ENCODE measurements at regions not wholly inside any gene's neighbourhood (a gene's known extent, or its start where the extent isn't known, plus 50 kb on each side); places are given as distances from the start of the nearest gene placed in this dataset.
A peak's percentile ranks its signal among the peaks of the same experiment; 100 is the strongest.

DNA sequence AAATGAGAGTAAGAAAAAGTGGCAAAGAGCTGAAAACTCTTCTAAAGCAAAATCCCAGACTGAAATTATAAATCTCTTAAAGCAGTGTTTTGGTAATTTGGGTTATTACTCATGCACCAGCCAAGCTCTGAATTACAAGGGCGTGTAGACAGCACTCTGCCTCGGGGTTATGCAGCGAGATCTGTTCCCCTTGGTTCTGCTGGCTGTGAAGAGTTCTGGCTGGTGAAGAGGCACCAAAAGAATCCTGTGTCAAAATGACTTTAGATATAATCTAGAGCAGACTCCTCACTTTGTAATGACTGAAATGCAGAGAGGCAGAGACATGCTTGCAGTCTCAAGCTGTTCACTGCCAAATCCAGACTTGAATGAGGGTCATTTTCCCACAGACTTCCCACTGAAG is 461.8 kb upstream of the CXADR start:
- no peak overlapping the region for H3K4me3 Mint-ChIP-seq

DNA sequence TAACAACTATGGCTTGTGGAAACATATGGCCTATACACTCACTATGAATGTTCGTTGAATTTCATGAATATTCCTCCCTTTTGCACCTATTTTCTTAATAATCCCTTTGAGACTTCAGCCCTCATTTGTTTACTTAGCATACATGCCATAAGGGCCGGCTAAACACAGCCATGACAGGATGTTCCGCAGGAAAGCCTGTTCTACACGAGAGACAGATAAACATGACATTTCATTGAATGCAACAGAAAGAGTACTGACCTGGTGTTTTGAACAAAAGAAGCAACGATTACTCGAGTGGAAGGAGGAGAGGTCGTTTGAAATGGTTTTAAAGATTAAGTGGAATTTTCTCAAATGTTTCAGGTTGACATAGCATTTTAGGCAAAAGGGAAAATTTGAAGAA is 459.5 kb upstream of the CXADR start:
- no peak overlapping the region for H3K27ac Mint-ChIP-seq
- no peak overlapping the region for H3K4me3 Mint-ChIP-seq
- no peaks in the 10 kb centered on the region for H3K36me3 Mint-ChIP-seq
- peaks cover 7% of the 10 kb centered on the region for H3K9me3 Mint-ChIP-seq
- no peaks in the 10 kb centered on the region for H3K27me3 Mint-ChIP-seq (ENCODE audit: low read depth)
- no peak for DNase-seq (ENCODE audit: low spot score in 2 of 2, unreplicated experiment in 2 of 2)
- TF ChIP-seq, protein P1, sequence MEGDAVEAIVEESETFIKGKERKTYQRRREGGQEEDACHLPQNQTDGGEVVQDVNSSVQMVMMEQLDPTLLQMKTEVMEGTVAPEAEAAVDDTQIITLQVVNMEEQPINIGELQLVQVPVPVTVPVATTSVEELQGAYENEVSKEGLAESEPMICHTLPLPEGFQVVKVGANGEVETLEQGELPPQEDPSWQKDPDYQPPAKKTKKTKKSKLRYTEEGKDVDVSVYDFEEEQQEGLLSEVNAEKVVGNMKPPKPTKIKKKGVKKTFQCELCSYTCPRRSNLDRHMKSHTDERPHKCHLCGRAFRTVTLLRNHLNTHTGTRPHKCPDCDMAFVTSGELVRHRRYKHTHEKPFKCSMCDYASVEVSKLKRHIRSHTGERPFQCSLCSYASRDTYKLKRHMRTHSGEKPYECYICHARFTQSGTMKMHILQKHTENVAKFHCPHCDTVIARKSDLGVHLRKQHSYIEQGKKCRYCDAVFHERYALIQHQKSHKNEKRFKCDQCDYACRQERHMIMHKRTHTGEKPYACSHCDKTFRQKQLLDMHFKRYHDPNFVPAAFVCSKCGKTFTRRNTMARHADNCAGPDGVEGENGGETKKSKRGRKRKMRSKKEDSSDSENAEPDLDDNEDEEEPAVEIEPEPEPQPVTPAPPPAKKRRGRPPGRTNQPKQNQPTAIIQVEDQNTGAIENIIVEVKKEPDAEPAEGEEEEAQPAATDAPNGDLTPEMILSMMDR (IDR thresholded peaks at IDR 0.05; ENCODE audit: unreplicated experiment): no peak
- H3K4me1 Mint-ChIP-seq: peaks cover 31% of the 10 kb centered on the region

More for the DNA sequence above, 461.8 kb upstream of the CXADR start:
- no peak for DNase-seq (ENCODE audit: low spot score in 2 of 2, unreplicated experiment in 2 of 2)
- Mint-ChIP-seq H3K27ac (peak overlapping the region; percentile 43), H3K36me3 (peaks cover 2% of the 10 kb centered on the region), H3K9me3 (peaks cover 11% of the 10 kb centered on the region), H3K27me3 (ENCODE audit: low read depth) (no peaks in the 10 kb centered on the region), H3K4me1 (peaks cover 31% of the 10 kb centered on the region)
- TF ChIP-seq, protein P1 (IDR thresholded peaks at IDR 0.05; ENCODE audit: unreplicated experiment): no peak

GRCh38 chr21:17059936-17060335 is 452.9 kb upstream of the CXADR start:
- H3K36me3 Mint-ChIP-seq: no peaks in the 10 kb centered on the region
- no peak for DNase-seq (ENCODE audit: low spot score in 2 of 2, unreplicated experiment in 2 of 2)
- H3K4me1 Mint-ChIP-seq: peaks cover 1% of the 10 kb centered on the region
- TF ChIP-seq, protein P1 (IDR thresholded peaks at IDR 0.05; ENCODE audit: unreplicated experiment): no peak
- H3K4me3 Mint-ChIP-seq: no peak overlapping the region
- no peaks in the 10 kb centered on the region for H3K27me3 Mint-ChIP-seq (ENCODE audit: low read depth)
- H3K9me3 Mint-ChIP-seq: peaks cover 14% of the 10 kb centered on the region
- no peak overlapping the region for H3K27ac Mint-ChIP-seq

GRCh38 chr21:17066006-17066405 is 446.8 kb upstream of the CXADR start:
- no peaks in the 10 kb centered on the region for H3K36me3 Mint-ChIP-seq
- DNase-seq (ENCODE audit: low spot score in 2 of 2, unreplicated experiment in 2 of 2): no peak
- no peak overlapping the region for H3K27ac Mint-ChIP-seq
- H3K4me3 Mint-ChIP-seq: no peak overlapping the region
- H3K4me1 Mint-ChIP-seq: no peaks in the 10 kb centered on the region
- H3K27me3 Mint-ChIP-seq (ENCODE audit: low read depth): no peaks in the 10 kb centered on the region
- H3K9me3 Mint-ChIP-seq: peaks cover 7% of the 10 kb centered on the region
- TF ChIP-seq, protein P1 (IDR thresholded peaks at IDR 0.05; ENCODE audit: unreplicated experiment): no peak

DNA sequence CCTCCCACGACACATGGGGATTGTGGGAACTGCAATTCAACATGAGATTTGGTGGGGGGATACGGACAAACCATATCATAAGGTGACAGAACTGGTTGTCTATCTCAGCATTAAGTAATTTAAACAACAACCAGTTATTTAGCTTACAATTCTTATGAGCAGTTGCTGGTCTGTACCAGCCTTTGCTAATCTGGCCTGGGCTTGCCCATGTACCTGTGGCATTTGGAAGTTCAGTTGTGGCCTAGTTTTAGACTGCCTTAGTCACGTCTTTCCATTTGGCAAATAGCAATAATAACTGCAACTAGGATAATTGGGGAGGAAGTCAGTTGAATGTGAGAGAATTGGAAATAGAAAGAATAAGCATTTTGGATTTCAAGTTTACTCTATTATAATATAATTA is 441.8 kb upstream of the CXADR start:
- H3K4me1 Mint-ChIP-seq: peaks cover under 1% of the 10 kb centered on the region
- DNase-seq (ENCODE audit: low spot score in 2 of 2, unreplicated experiment in 2 of 2): no peak
- peaks cover 6% of the 10 kb centered on the region for H3K9me3 Mint-ChIP-seq
- no peaks in the 10 kb centered on the region for H3K36me3 Mint-ChIP-seq
- TF ChIP-seq, protein P1 (IDR thresholded peaks at IDR 0.05; ENCODE audit: unreplicated experiment): no peak
- no peak overlapping the region for H3K4me3 Mint-ChIP-seq
- H3K27ac Mint-ChIP-seq: no peak overlapping the region
- no peaks in the 10 kb centered on the region for H3K27me3 Mint-ChIP-seq (ENCODE audit: low read depth)

GRCh38 chr21:17081193-17081592 is 431.6 kb upstream of the CXADR start:
- Mint-ChIP-seq H3K9me3 (peaks cover 4% of the 10 kb centered on the region), H3K27ac (no peak overlapping the region), H3K4me1 (peaks cover 40% of the 10 kb centered on the region), H3K4me3 (no peak overlapping the region), H3K36me3 (peaks cover 1% of the 10 kb centered on the region), H3K27me3 (ENCODE audit: low read depth) (no peaks in the 10 kb centered on the region)
- TF ChIP-seq, protein P1 (IDR thresholded peaks at IDR 0.05; ENCODE audit: unreplicated experiment): no peak
- DNase-seq (ENCODE audit: low spot score in 2 of 2, unreplicated experiment in 2 of 2): no peak

All from mesothelial cell of epicardium (in vitro differentiated cells).